Right renal cortex interstitium (tissue), 3 donors: ENCODE measurements at regions not wholly inside any gene's neighbourhood (a gene's known extent, or its start where the extent isn't known, plus 50 kb on each side); places are given as distances from the start of the nearest gene placed in this dataset.
"Not testable (repeated sequence)": the region's sequence is repeated elsewhere in the genome, so short reads cannot be mapped to it uniquely, and the experiment has no call there.

Source experiments
- DNase-seq, 3 donors: peaks; one replicate each; pipeline ENCODE4 v3.0.0-alpha.2; 2013; ENCODE audit warnings: low read depth in 3 of 3, low spot score in 2 of 3

DNA sequence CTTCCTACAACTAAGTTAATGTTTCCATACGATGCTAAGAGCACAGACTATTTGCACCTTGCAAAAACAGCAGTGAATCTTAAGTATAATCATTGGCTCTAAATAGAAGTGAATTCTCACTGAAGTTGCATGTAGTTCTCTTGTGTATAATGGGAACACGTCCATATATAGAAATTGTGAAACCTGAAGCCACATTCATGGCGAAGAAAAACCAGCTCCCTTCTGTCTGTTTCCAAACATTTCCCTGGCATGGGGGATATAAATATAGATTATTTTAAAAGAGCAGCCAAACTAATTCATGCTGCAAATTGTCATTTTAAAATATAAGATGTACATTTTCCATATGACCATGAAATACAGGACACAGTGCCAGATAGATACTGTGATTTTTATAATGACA lies 71.1 kb downstream of the TRAM1L1 start:
- DNase-seq: no peak

DNA sequence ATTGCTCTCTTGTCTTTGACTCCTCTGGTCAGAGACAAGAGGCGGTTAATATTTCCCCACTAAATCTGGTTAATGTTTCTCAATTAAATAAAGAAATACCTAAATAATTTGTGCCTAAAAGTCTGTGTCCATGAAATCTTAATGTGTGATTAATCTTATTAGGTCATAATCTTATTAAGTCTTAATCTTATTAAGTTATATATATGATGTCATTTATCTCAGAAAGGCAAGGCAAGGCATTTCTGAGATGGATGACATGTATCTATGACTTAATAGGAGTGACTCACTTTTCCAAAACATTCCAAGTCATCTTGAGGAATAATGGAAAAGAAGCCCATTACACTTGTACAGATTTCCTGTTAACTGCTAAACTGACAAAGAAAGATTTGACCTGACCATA lies 74.7 kb downstream of the TRAM1L1 start:
- DNase-seq: no peak

DNA sequence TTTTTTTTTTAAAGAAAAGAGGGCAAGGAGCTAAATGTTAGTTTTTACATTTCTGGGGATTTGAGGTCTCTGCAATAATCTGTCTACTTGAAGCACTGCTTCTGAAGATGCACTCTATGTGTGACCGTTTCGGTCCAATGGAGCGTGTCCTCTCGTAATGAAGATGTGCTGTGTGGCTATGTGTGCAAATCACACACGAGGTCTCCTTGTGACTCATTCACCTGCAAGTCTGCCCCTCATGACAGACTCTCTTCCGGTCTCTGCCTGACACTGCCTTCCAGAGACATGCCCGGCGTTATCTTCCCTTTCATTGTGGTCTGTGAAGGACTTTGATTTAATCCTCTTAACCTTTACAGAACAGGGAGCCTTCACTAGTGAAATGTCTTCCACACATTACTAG lies 84.3 kb downstream of the TRAM1L1 start:
- no peak for DNase-seq

DNA sequence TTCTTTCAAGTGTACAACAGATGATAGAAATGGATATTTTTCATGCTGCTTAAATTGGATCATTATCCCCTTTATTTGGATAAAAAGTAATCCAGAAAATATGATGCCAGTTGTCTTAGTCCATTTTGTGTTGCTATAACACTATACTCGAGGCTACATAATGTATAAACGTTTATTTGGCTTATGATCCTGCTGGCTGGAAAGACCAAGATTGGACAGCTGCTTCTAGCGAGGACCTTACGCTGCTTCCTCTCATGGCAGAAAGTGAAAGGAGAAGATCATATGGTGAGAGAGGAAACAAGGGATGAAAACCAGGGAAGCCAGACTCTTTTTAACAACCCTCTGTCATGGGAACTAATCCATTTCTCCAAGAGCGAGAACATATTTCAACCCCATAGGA lies 102.7 kb downstream of the TRAM1L1 start:
- DNase-seq: no peak

DNA sequence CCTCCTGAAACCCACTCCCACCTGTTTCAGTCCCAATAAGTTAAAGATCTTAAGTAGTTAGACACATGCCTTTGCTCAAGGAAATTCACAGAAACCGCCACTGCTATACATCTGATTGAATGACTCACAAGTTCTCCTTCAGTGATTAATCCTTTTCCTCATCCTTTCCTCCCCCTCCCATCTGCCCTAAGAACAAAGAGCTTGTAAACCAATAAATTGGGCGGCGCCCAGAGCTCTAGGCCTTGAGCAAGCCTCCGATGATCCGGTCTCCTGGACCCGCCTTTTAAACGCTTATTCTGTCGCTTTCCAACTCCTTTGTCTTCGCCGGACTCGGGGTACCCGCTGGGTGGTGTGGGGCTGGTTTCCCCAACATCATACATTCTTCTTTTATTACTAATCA lies 104.9 kb downstream of the TRAM1L1 start:
- DNase-seq: not testable (repeated sequence)

DNA sequence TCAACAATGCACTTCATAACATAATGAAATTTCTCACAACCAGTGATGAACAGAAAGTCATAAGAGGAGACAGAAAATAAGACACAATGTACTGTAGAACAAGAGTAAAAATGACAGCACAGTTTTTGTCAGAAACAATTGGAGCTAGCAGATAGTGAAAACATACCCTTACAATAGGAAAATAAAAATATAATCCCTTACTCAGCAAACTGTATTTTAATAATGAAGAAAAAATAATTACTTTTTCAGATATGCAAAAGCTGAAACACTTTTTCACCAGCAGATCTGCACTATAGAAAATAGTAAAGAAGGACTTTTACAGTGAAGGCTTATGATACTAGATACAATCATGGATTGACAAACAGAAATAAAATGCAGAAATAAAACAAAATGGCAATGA lies 126.3 kb downstream of the TRAM1L1 start:
- no peak for DNase-seq

DNA sequence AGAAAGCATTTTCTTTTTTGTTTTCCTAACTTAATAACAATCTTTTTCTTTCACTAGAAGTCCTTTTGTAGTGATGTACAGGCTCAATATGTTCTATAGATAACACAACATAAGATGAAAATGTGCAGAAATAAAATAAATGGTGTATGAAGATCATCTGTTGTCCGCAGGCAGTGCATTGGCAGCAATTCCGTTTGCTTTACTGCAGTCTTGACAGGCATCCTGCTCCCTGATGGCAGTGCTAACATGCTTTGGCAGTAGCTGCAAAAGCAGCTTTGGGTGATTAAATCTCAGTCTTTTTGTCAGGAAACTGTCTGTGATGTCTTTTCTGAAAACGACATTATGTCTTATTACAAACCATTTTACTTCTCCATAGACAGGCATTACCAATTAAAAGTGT lies 131.4 kb downstream of the TRAM1L1 start:
- DNase-seq: no peak

DNA sequence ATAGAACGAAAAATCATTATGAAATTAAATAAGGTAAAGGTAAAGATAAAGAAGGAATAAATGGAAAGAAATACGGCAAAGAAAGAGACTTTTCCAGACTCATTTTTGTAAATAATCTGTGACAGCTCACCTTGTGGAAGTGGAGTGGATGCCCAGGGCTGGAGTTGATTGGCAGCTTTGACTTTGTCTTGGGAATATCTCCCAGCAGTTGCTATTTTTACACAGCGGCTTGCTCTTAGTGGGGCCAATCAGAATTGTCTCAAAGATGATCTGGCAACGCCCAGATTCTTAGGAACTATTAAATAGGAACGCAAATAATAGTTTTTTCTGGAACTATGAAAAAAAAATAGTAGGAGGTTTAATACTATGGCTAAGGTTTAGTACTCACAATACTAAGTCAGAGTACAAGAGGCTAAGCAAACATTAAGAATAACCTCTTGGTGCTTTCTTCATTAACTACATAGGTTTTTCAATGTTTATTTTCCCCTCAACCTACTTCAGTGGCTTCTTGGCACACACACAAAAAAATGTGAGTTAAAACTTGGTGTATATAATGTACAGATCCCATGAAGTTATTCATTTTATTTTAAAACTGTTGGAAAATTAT lies 132.7 kb downstream of the TRAM1L1 start:
- no peak for DNase-seq

DNA sequence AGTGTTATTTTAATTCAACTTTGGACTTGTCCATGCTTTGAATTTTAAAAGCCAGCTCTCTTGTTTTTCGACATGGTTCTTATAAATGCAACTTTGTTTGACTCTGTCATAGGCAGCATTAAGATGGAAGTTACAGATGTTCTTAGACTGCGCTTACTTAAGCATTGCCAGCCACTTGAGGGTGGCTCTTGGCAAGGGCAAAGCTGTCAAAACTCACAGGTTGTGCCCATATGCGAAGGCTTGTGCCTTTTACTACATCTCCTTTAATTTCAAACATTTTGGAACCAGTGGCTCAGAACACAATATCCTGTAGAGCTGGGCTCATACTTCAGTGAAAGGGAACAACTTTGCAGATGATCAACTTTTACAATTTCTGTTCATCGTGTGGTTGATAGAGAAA lies 135.5 kb downstream of the TRAM1L1 start:
- DNase-seq: no peak

DNA sequence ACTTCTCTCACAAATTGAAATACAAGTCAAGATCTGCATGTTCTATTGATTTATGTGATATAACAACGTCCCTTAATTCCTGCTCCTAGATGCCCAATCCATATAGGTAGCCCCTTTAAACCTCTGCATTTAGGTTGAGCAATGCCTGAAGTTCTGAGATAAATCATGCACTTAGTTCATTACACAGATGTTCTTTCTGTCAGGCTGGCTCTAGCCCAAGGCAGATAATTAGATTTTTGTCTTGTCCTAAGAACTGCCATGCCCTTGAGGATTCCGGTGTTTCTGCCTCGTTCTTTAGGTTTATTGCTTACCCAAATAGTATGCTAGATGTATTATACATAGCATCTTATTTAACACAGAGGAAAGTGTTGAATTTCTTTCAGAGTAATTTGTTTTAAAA lies 143.1 kb downstream of the TRAM1L1 start:
- DNase-seq: no peak

DNA sequence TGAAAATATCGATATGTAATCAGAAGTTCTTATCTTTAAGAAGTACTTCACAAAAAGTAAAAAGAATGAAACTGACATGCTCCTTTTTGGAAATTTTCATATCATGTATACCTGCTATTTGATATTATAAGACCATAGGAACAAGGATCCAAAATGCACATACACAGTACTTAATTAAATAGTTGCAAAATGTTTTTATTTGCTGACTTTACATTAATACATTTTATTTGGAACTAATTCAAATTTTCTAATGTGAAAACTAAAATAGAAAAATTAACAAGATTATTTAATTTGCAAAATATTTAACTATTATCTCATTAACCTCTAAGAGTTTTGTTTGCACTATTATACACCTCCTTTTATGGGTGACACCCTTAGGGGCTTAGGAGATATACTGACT lies 155.0 kb downstream of the TRAM1L1 start:
- DNase-seq: no peak

DNA sequence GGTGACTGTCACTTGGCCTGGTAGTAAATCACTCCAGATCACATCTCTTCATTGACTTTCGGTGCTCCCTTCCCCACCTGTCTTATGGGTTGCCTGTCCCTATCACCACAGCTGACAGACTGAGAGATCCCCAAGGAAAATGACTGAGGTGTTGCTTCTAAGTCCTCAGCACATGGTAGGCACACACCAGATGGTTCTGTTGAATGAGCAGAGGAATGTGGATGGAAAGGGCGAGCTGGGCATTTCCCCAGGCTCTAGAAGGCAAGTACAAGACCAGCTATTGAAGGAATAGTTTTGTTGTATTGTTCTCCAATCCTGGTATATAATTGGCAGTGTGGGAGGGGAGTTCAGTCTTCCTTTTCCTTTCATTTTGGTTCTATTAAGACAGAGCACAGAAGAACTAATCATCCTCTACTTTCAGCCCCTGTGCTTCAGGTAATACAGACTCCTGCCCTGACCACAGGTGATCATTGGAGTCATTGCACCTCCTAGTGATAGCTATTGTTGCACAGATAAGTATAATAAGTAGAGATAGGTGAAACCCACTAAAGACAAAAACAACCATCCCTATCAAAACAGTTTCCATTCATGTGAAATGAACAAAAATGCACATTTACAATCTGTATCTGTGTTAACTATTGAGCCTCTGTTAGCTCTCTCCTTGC lies 158.6 kb downstream of the TRAM1L1 start:
- peak in 1 of 3 donors; percentile 3 for DNase-seq

DNA sequence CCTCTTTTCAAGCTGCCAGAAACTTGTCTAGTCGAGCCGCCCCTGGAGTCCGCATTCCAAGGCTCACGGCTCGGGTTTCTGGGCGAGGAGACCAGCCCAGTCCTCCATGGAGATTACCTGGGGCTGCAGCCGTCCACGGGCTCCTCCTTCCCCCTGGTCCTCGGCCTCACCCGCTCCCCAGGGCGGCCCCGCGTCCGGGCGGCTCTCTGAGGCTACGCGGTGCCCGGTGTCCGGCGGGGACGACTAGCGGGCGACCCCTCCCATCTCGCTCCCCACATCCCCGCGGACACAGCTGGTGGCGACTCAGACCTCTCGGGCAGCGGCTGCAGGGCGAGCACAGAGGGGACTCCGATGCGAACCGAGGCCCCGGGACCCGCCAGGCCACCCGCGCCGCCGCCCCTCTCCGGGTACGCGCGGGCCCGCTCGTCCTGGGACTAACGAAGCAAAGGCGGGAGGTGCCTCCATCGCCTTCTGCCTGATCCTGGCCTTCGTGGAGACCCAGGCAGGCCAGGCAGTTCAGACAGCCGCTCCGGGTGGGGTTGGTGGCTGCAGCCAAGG lies 159.4 kb downstream of the TRAM1L1 start:
- DNase-seq: peak in 2 of 3 donors; percentile 15 to 35

DNA sequence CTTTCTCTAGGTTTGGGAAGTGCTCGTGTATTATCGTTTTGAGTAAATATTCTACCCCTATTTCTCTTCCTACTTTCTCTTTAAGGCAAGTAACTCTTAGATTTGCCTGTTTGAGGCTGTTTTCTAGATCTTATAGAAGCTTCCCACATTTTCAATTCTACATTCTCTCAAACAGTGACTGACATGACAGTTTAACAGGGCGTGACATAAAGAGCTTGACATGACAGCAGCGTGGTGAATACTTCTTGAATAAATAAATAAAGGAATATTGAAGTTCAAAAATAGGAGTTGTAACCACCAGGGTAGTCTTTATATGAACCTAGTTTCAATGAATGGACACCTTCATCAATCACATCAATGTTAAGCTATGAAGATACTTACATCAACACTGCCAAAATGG lies 162.0 kb downstream of the TRAM1L1 start:
- DNase-seq: no peak

DNA sequence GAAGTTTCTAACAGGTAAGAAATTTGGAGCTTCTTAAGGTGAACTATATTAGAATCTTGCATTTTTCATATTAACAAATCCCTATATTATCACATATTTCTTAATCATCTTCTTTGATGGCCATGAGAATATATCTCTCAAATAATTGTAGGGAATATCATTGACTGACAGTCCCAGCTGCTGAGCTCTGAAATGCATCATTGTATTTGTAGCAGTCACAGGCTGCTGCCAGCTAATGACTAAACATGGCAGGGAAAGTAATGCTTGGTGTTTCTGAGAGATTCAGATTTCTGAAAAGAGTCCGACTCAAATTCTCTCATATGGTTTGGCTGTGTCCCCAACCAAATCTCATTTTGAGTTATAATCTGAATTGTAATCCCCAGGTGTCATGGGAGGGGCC lies 171.9 kb downstream of the TRAM1L1 start:
- DNase-seq: no peak

DNA sequence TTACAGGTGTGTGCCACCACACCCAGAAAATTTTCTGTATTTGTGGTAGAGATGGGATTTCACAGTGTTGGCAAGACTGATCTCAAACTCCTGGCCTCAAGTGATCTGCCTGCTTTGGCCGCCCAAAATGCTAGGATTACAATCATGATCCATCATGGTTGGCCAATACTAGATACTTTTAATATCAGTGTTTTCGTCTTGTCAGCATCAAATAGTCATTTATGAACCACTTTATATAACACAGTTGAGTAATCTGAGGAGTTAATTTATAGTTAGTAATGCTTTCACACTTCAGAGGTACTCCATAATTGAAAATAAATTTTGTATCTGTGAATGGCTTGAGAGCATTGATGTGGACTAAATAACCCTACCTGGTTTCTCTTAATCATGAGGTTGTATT lies 178.6 kb downstream of the TRAM1L1 start:
- no peak for DNase-seq

DNA sequence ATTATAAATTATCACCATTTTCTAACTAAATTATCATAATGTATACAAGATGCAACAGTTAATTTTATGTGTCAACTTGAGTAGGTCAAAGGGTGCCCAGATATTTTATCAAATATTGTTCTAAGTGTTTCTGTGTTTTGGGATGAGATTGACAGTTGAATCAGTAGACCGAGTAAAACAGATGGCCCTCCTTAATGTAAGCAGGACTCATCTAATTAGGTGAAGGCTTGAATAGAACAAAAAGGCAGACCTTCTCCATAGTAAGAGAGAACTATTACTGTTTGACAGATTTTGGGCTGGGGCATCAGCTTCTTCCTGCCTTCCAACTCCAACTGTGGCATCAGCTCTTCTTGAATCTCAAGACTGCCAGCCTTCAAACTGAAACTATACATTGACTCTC lies 185.8 kb downstream of the TRAM1L1 start:
- no peak for DNase-seq

DNA sequence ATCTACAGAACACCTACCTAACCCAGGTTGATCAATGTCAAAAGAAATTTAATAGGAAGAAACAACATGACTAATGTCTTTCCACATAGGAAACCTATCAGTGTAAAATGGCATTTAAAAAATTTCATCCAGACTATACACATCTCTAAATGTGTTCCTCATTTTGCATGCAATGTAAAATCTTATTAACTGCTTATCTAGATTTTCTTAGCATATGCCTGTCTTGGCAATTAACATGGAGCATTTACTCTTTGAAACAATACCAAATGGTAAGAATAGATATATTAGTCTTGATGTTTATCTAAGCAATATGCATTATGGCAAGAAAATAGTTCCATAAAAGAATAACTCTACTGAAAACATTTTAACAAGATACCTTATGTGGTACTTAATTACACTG lies 199.8 kb downstream of the TRAM1L1 start:
- no peak for DNase-seq

DNA sequence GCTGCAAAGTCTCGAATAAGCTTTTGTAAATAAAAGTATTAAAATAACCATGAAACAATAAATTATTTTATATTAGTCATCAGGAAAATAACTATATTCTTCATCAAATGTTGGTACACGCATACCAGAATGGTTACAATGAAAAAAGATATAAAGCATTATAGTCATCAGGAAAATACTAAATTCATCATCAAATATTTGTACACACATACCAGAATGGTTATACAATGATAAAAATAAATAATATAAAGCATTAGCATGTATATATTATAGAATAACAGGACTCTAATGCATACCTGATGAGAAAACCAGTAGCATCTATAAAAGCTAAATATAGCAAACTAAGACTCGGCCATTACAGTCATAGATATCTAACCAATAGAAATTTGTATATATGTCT lies 202.9 kb downstream of the TRAM1L1 start:
- no peak for DNase-seq

DNA sequence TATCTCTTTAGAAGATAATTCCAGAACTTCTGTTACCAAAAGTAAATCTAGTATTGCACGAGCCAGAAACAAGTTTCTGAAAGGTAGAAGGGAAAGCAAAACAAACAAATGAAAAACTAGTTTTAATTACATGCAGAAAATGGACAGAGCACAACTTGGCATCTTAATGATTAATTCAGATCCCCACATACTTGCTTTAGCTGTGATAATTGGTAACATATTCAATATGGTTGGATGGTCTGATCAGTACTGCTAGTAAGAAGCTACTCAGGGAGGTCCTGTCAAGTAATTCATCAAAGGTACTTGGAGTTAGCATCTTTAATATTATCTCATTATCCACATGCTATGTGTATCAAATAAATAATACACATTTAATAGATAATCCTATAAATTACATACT lies 204.3 kb downstream of the TRAM1L1 start:
- peak in 1 of 3 donors; percentile 1 for DNase-seq

DNA sequence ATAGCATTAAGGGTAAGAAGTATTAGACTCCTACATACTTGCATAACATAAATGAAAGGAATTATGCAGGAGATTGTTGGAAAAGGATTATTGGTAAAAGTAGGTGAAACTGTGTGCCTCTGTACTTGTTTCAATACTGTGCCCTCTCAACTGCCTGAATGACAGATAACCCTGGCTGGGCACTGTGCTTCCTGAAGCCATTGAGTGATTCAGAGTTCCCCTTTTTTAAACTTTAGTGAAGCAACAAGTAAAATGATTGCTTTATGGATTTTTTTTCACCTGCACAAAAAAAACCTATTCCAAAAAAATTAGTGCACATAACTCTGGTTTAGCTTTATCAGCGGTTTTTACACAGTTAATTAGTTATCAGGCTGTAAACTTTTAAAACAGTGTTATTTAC lies 204.8 kb downstream of the TRAM1L1 start:
- no peak for DNase-seq

DNA sequence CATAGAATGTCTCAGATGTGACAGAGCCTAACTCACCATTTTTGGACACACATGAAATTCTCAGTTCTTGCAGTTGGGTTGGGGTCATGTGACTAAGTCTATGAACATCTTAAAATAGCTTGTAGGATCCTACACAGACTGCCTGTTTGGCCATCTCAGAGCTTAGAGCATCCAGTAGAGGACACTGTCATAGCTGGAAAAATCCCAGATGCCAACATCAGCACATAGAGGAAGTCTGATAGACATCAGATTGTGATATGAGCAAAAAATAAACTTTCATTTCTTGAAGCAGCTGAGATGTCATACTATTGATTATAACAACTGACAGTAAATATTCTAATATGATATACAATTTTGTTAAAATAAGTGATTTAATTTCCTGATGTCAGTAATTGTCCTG lies 207.1 kb downstream of the TRAM1L1 start:
- no peak for DNase-seq

DNA sequence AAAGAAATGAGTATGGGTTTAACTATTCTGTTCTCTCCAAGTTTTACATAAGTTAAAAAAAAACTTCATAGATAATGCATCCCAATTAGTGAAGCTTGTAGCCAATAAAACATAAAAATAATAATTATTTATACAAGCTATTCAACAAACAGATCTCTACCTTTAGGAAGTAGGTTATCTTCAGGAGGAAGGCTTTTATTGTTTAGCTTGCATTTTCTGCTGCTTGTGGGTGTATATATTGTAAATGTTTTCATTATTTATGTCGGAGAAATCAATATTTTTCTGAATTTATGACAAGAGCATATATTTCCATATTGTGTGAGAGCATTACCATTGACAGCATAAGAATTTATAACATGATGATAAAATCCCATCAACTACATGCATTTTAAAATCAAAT lies 208.3 kb downstream of the TRAM1L1 start:
- no peak for DNase-seq
